GM23338 (cell line): ENCODE measurements at regions not wholly inside any gene's neighbourhood (a gene's known extent, or its start where the extent isn't known, plus 50 kb on each side); places are given as distances from the start of the nearest gene placed in this dataset.

Source experiments
- ATAC-seq: fragments of 200-7000 bp; cut with Tn5 transposase; 3 replicates; pipeline ENCODE4 v1.9.1; 2020
- DNase-seq: peaks from one replicate; pipeline ENCODE4 v3.0.0-alpha.2; 2015; ENCODE audit warnings: low spot score
- H2AFZ ChIP-seq: fragments of 200-600 bp; sonication (generic); 2 replicates; pipeline ENCODE4 v1.8.0; 2016; ENCODE audit warnings: antibody characterized with exemption, mild to moderate bottlenecking, moderate library complexity
- H3F3A ChIP-seq: fragments of 200-600 bp; sonication (generic); replicated peaks from 2 replicates; pipeline ENCODE4 v1.8.0; 2017; ENCODE audit warnings: antibody characterized with exemption, mixed run types, low read depth
- H3K27ac ChIP-seq: fragments of 200-600 bp; sonication (generic); 2 replicates; pipeline ENCODE4 v1.6.1; 2016; ENCODE audit warnings: low read depth
- H3K27me3 ChIP-seq: fragments of 200-600 bp; sonication (generic); 2 replicates; pipeline ENCODE4 v1.8.0; 2016; ENCODE audit warnings: mild to moderate bottlenecking, mixed run types, moderate library complexity; ENCODE audit not compliant: insufficient read depth
- H3K36me3 ChIP-seq: fragments of 200-600 bp; sonication (generic); 2 replicates; pipeline ENCODE4 v1.8.0; 2016; ENCODE audit warnings: mild to moderate bottlenecking; ENCODE audit not compliant: insufficient read depth
- H3K4me1 ChIP-seq: fragments of 200-600 bp; sonication (generic); 2 replicates; pipeline ENCODE4 v1.8.0; 2016; ENCODE audit warnings: mild to moderate bottlenecking, moderate library complexity; ENCODE audit not compliant: insufficient read depth
- H3K4me2 ChIP-seq: fragments of 200-600 bp; sonication (generic); 2 replicates; pipeline ENCODE4 v1.7.1; 2017; ENCODE audit warnings: mixed run types
- H3K4me3 ChIP-seq: fragments of 200-600 bp; sonication (generic); 2 replicates; pipeline ENCODE4 v1.6.1; 2016; ENCODE audit warnings: mixed run types
- H3K79me2 ChIP-seq: fragments of 200-600 bp; sonication (generic); replicated peaks from 2 replicates; pipeline ENCODE4 v1.8.0; 2017; ENCODE audit warnings: mild to moderate bottlenecking; ENCODE audit not compliant: insufficient read depth
- H3K9me2 ChIP-seq: fragments of 200-600 bp; sonication (generic); 2 replicates; pipeline ENCODE4 v1.8.0; 2017; ENCODE audit not compliant: insufficient read depth
- H4K20me1 ChIP-seq: fragments of 200-600 bp; sonication (generic); replicated peaks from 2 replicates; pipeline ENCODE4 v1.8.0; 2017; ENCODE audit warnings: mild to moderate bottlenecking; ENCODE audit not compliant: insufficient read depth
- H3K27ac Mint-ChIP-seq: 2 replicates; pipeline ENCODE4 v1.8.0; 2020; ENCODE audit warnings: inconsistent platforms, mild to moderate bottlenecking, moderate library complexity, mixed read lengths
- H3K27me3 Mint-ChIP-seq: 3 replicates; pipeline ENCODE4 v1.8.0; 2022; ENCODE audit warnings: low read depth, mild to moderate bottlenecking, moderate library complexity, mixed read lengths, inconsistent platforms; ENCODE audit not compliant: insufficient read depth, poor library complexity
- H3K36me3 Mint-ChIP-seq: 3 replicates; pipeline ENCODE4 v1.8.0; 2021; ENCODE audit warnings: low read depth, mild to moderate bottlenecking, inconsistent platforms, moderate library complexity, mixed read lengths
- H3K4me1 Mint-ChIP-seq: 3 replicates; pipeline ENCODE4 v1.8.0; 2020; ENCODE audit warnings: mild to moderate bottlenecking, inconsistent platforms, mixed read lengths
- H3K4me3 Mint-ChIP-seq: 3 replicates; pipeline ENCODE4 v1.8.0; 2021; ENCODE audit warnings: moderate library complexity, mild to moderate bottlenecking, inconsistent platforms, mixed read lengths
- H3K9me3 Mint-ChIP-seq: 3 replicates; pipeline ENCODE4 v1.8.0; 2020; ENCODE audit warnings: moderate library complexity, mild to moderate bottlenecking, inconsistent platforms, mixed read lengths
- CTCF ChIP-seq, 2 experiments: fragments of 200-600 bp in 1 of 2; sonication (generic) in 1 of 2; conservative IDR thresholded peaks; 2 replicates each; pipeline versions ENCODE4 v1.5.1 to v1.6.1; 2016 to 2017; ENCODE audit warnings: antibody characterized with exemption in 2 of 2, low read depth in 2 of 2, mild to moderate bottlenecking in 2 of 2, moderate library complexity in 1 of 2
- EZH2 ChIP-seq: fragments of 200-600 bp; sonication (generic); IDR thresholded peaks from one replicate; pipeline ENCODE4 v1.8.0; 2017; ENCODE audit warnings: antibody characterized with exemption, mild to moderate bottlenecking, low read depth; ENCODE audit not compliant: unreplicated experiment
- JUNB ChIP-seq: IDR thresholded peaks from one replicate; pipeline ENCODE4 v1.6.1; 2016; ENCODE audit warnings: antibody characterized with exemption; ENCODE audit not compliant: unreplicated experiment
- POLR2AphosphoS5 ChIP-seq: IDR thresholded peaks from 2 replicates; pipeline ENCODE4 v1.6.1; 2016; ENCODE audit warnings: antibody characterized with exemption, low read depth
- REST ChIP-seq: IDR thresholded peaks from one replicate; pipeline ENCODE4 v1.6.1; 2018; ENCODE audit warnings: antibody characterized with exemption; ENCODE audit not compliant: unreplicated experiment
- STAT1 ChIP-seq: IDR thresholded peaks from one replicate; pipeline ENCODE4 v1.6.1; 2016; ENCODE audit warnings: antibody characterized with exemption; ENCODE audit not compliant: unreplicated experiment
- ZNF462 ChIP-seq: fragments of 250-450 bp; sonication (Bioruptor Pico); IDR thresholded peaks from 2 replicates; pipeline ENCODE4 v1.5.0; 2020; ENCODE audit warnings: mild to moderate bottlenecking, moderate library complexity

GRCh38 chr2:105489168-105489878, 90.5 kb upstream of the FHL2 start (continued):
- TF ChIP-seq ZNF462 (CRISPR knock-in tag), result no peak
- no peak for TF ChIP-seq JUNB
- no peak for TF ChIP-seq STAT1
- no peak for TF ChIP-seq EZH2
- no peak for TF ChIP-seq POLR2AphosphoS5

- Histone ChIP-seq H3F3A (no peaks in the 10 kb centered on the region), H3K4me3 (no peak overlapping the region), H3K27me3 (no peaks in the 10 kb centered on the region), H4K20me1 (no peaks in the 10 kb centered on the region), H3K4me1 (no peaks in the 10 kb centered on the region), H2AFZ (no peak overlapping the region), H3K4me2 (no peak overlapping the region), H3K36me3 (no peaks in the 10 kb centered on the region), H3K27ac (no peak overlapping the region), H3K9me2 (no peaks in the 10 kb centered on the region), H3K79me2 (no peaks in the 10 kb centered on the region)
- Mint-ChIP-seq H3K4me1 (no peaks in the 10 kb centered on the region), H3K27ac (no peak overlapping the region), H3K9me3 (0 out of 3 replicates have a peak, but pooled peaks cover 3% of the 10 kb centered on the region), H3K36me3 (no peaks in the 10 kb centered on the region), H3K27me3 (peaks cover 9% of the 10 kb centered on the region), H3K4me3 (no peak overlapping the region)
- DNase-seq (no peak), ATAC-seq (no peak)
- TF ChIP-seq CTCF (conservative IDR thresholded peaks at IDR 0.05; ENCODE audit: low read depth in 2 of 2) (no peak), REST (no peak), JUNB (no peak), STAT1 (no peak), EZH2 (no peak)
Measured at GRCh38 chr2:105488285-105488684, 89.4 kb upstream of the FHL2 start.
